Ishikawa (cell line): ENCODE measurements at regions not wholly inside any gene's neighbourhood (a gene's known extent, or its start where the extent isn't known, plus 50 kb on each side); places are given as distances from the start of the nearest gene placed in this dataset.

Experiments used
- CEBPB ChIP-seq: IDR thresholded peaks from 2 replicates; pipeline ENCODE4 v1.6.1; 2012
- CREB1 ChIP-seq: IDR thresholded peaks from 2 replicates; pipeline ENCODE4 v1.6.1; 2012; ENCODE audit warnings: low read depth
- EGR1 ChIP-seq: IDR thresholded peaks from 2 replicates; pipeline ENCODE4 v1.6.1; 2012
- EP300 ChIP-seq: IDR thresholded peaks from 2 replicates; pipeline ENCODE4 v1.6.1; 2012; ENCODE audit warnings: borderline replicate concordance
- FOXM1 ChIP-seq: IDR thresholded peaks from 2 replicates; pipeline ENCODE4 v1.6.1; 2012; ENCODE audit warnings: low read depth, borderline replicate concordance
- MAX ChIP-seq: IDR thresholded peaks from 2 replicates; pipeline ENCODE4 v1.6.1; 2012
- NFIC ChIP-seq: IDR thresholded peaks from 2 replicates; pipeline ENCODE4 v1.6.1; 2012
- RAD21 ChIP-seq: IDR thresholded peaks from 2 replicates; pipeline ENCODE4 v1.6.1; 2012; ENCODE audit warnings: low read depth
- REST ChIP-seq: IDR thresholded peaks from 2 replicates; pipeline ENCODE4 v1.6.1; 2012; ENCODE audit warnings: low read depth, mild to moderate bottlenecking
- TAF1 ChIP-seq: IDR thresholded peaks from 2 replicates; pipeline ENCODE4 v1.6.1; 2012; ENCODE audit warnings: low read depth, mild to moderate bottlenecking
- TCF12 ChIP-seq: IDR thresholded peaks from 2 replicates; pipeline ENCODE4 v1.6.1; 2012; ENCODE audit warnings: low read depth
- TEAD4 ChIP-seq: IDR thresholded peaks from 2 replicates; pipeline ENCODE4 v1.6.1; 2012
- USF1 ChIP-seq: IDR thresholded peaks from 2 replicates; pipeline ENCODE4 v1.6.1; 2012
- YY1 ChIP-seq: IDR thresholded peaks from 2 replicates; pipeline ENCODE4 v1.6.1; 2012; ENCODE audit warnings: low read depth
- ZBTB7A ChIP-seq: IDR thresholded peaks from 2 replicates; pipeline ENCODE4 v1.6.1; 2012; ENCODE audit warnings: low read depth

- TF ChIP-seq FOXM1, result no peak
- no peak for TF ChIP-seq TCF12
- TF ChIP-seq RAD21, result no peak
- no peak for TF ChIP-seq CREB1
- no peak for TF ChIP-seq EGR1
Observed at GRCh38 chr18:11502368-11502767, 107.0 kb upstream of the SLC35G4 start.

- TF ChIP-seq MAX (no peak), EP300 (no peak), NFIC (no peak), TAF1 (no peak), RAD21 (no peak), FOXM1 (no peak), ZBTB7A (no peak), USF1 (no peak), YY1 (no peak), CEBPB (no peak), CREB1 (no peak), TEAD4 (no peak), REST (no peak), TCF12 (no peak), EGR1 (no peak)
Observed at GRCh38 chr18:11501352-11501751, 108.0 kb upstream of the SLC35G4 start.

- TF ChIP-seq ZBTB7A (no peak), TEAD4 (no peak), NFIC (no peak), EP300 (no peak), EGR1 (no peak), REST (no peak), CEBPB (no peak), TAF1 (no peak), TCF12 (no peak), CREB1 (no peak), RAD21 (no peak), FOXM1 (no peak), YY1 (no peak), MAX (no peak), USF1 (no peak)
Observed at GRCh38 chr18:11500153-11501122, 109.0 kb upstream of the SLC35G4 start.

GRCh38 chr18:11498821-11499220 is 110.6 kb upstream of the SLC35G4 start:
- TF ChIP-seq ZBTB7A (no peak), EP300 (no peak), TCF12 (no peak)

GRCh38 chr18:11497585-11497984 is 111.8 kb upstream of the SLC35G4 start:
- TF ChIP-seq TAF1 (no peak), NFIC (no peak), EP300 (no peak), EGR1 (no peak), ZBTB7A (no peak), CEBPB (no peak), YY1 (no peak), MAX (no peak), CREB1 (no peak)
